Activated CD4-positive, alpha-beta memory T cell treated with anti-CD3 and anti-CD28 coated beads for 36 hours (primary cell): ENCODE measurements at regions not wholly inside any gene's neighbourhood (a gene's known extent, or its start where the extent isn't known, plus 50 kb on each side); places are given as distances from the start of the nearest gene placed in this dataset.

Experiments
- CTCF ChIA-PET: fragments of 350-600 bp; sonication (Branson Sonifier 250); formaldehyde crosslinking; loops from one replicate; lab custom pipeline; 2021; ENCODE audit warnings: antibody characterized with exemption, inconsistent platforms; lab: Charles Lee
- POLR2A ChIA-PET: fragments of 350-600 bp; sonication (Branson Sonifier 250); formaldehyde crosslinking; loops from one replicate; lab custom pipeline; 2021; ENCODE audit warnings: antibody characterized with exemption; lab: Charles Lee
- DNase-seq: peaks from one replicate; pipeline ENCODE4 v3.0.0-alpha.2; 2020
- H3K27ac Mint-ChIP-seq: one replicate; pipeline ENCODE4 v1.8.0; 2021; ENCODE audit warnings: mixed read lengths
- H3K27me3 Mint-ChIP-seq: one replicate; pipeline ENCODE4 v1.8.0; 2021; ENCODE audit warnings: mixed read lengths
- H3K36me3 Mint-ChIP-seq: one replicate; pipeline ENCODE4 v1.8.0; 2021; ENCODE audit warnings: mixed read lengths
- H3K4me1 Mint-ChIP-seq: one replicate; pipeline ENCODE4 v1.8.0; 2021; ENCODE audit warnings: low read depth, mixed read lengths
- H3K4me3 Mint-ChIP-seq: one replicate; pipeline ENCODE4 v1.8.0; 2021; ENCODE audit warnings: mild to moderate bottlenecking, mixed read lengths
- H3K9me3 Mint-ChIP-seq: one replicate; pipeline ENCODE4 v1.8.0; 2021; ENCODE audit warnings: mixed read lengths
- intact Hi-C: fragments of 100-400 bp; cut with micrococcal nuclease; formaldehyde crosslinking; loops from one replicate; pipeline ENCODE4 v1.15.1; 2023

GRCh38 chr2:216565956-216566355, 67.3 kb upstream of the IGFBP2 start:
- H3K4me1 Mint-ChIP-seq: no peaks in the 10 kb centered on the region
- H3K27me3 Mint-ChIP-seq: peaks cover 9% of the 10 kb centered on the region
- H3K9me3 Mint-ChIP-seq: no peaks in the 10 kb centered on the region
- H3K36me3 Mint-ChIP-seq: no peaks in the 10 kb centered on the region
- H3K4me3 Mint-ChIP-seq: no peak overlapping the region
- DNase-seq: no peak
- POLR2A ChIA-PET: no interaction called here
- H3K27ac Mint-ChIP-seq: no peak overlapping the region
- intact Hi-C loops: no loop called here
- CTCF ChIA-PET: no interaction called here

- ChIA-PET POLR2A (no interaction called here), CTCF (no interaction called here)
- no peak for DNase-seq
- no peaks in the 10 kb centered on the region for H3K36me3 Mint-ChIP-seq
- intact Hi-C loops: no loop called here
- H3K27ac Mint-ChIP-seq: no peak overlapping the region
- peaks cover 9% of the 10 kb centered on the region for H3K27me3 Mint-ChIP-seq
- H3K4me1 Mint-ChIP-seq: no peaks in the 10 kb centered on the region
- peaks cover 5% of the 10 kb centered on the region for H3K9me3 Mint-ChIP-seq
- no peak overlapping the region for H3K4me3 Mint-ChIP-seq
Observed at GRCh38 chr2:216568576-216568975, 64.6 kb upstream of the IGFBP2 start.

- intact Hi-C loops: no loop called here
- Mint-ChIP-seq H3K27me3 (peaks cover 7% of the 10 kb centered on the region), H3K4me1 (no peaks in the 10 kb centered on the region), H3K27ac (no peak overlapping the region), H3K36me3 (no peaks in the 10 kb centered on the region), H3K9me3 (peaks cover 5% of the 10 kb centered on the region), H3K4me3 (no peak overlapping the region)
- ChIA-PET CTCF (no interaction called here), POLR2A (no interaction called here)
- DNase-seq: no peak
Observed at GRCh38 chr2:216569765-216570164, 63.5 kb upstream of the IGFBP2 start.

- peaks cover 5% of the 10 kb centered on the region for H3K9me3 Mint-ChIP-seq
- intact Hi-C loops: no loop called here
- peaks cover 7% of the 10 kb centered on the region for H3K27me3 Mint-ChIP-seq
- POLR2A ChIA-PET: no interaction called here
- H3K27ac Mint-ChIP-seq: no peak overlapping the region
- no peak overlapping the region for H3K4me3 Mint-ChIP-seq
- H3K36me3 Mint-ChIP-seq: no peaks in the 10 kb centered on the region
- H3K4me1 Mint-ChIP-seq: no peaks in the 10 kb centered on the region
- CTCF ChIA-PET: no interaction called here
- DNase-seq: no peak
Observed at GRCh38 chr2:216570357-216570756, 62.9 kb upstream of the IGFBP2 start.

GRCh38 chr2:216571178-216571908, 61.9 kb upstream of the IGFBP2 start:
- no peaks in the 10 kb centered on the region for H3K4me1 Mint-ChIP-seq
- peaks cover 7% of the 10 kb centered on the region for H3K27me3 Mint-ChIP-seq
- ChIA-PET POLR2A (no interaction called here), CTCF (no interaction called here)
- no peak for DNase-seq
- H3K27ac Mint-ChIP-seq: no peak overlapping the region
- no peaks in the 10 kb centered on the region for H3K36me3 Mint-ChIP-seq
- peaks cover 5% of the 10 kb centered on the region for H3K9me3 Mint-ChIP-seq
- intact Hi-C loops: no loop called here
- H3K4me3 Mint-ChIP-seq: no peak overlapping the region

GRCh38 chr2:216571909-216572513, 61.2 kb upstream of the IGFBP2 start:
- Mint-ChIP-seq H3K27ac (no peak overlapping the region), H3K4me1 (no peaks in the 10 kb centered on the region), H3K36me3 (no peaks in the 10 kb centered on the region), H3K9me3 (peaks cover 5% of the 10 kb centered on the region), H3K4me3 (no peak overlapping the region), H3K27me3 (peaks cover 7% of the 10 kb centered on the region)
- no peak for DNase-seq
- ChIA-PET CTCF (no interaction called here), POLR2A (no interaction called here)
- intact Hi-C loops: no loop called here

GRCh38 chr2:216572582-216573578, 60.3 kb upstream of the IGFBP2 start:
- intact Hi-C loops: no loop called here
- ChIA-PET POLR2A (no interaction called here), CTCF (no interaction called here)
- Mint-ChIP-seq H3K4me3 (no peak overlapping the region), H3K4me1 (no peaks in the 10 kb centered on the region), H3K27me3 (peaks cover 7% of the 10 kb centered on the region), H3K27ac (no peak overlapping the region), H3K36me3 (no peaks in the 10 kb centered on the region), H3K9me3 (peaks cover 5% of the 10 kb centered on the region)
- no peak for DNase-seq

- Mint-ChIP-seq H3K4me3 (no peak overlapping the region), H3K36me3 (no peaks in the 10 kb centered on the region), H3K27ac (no peak overlapping the region), H3K9me3 (peaks cover 5% of the 10 kb centered on the region), H3K4me1 (no peaks in the 10 kb centered on the region), H3K27me3 (peaks cover 6% of the 10 kb centered on the region)
- CTCF ChIA-PET: no interaction called here
- intact Hi-C loops: no loop called here
- POLR2A ChIA-PET: interaction anchor here (1.0 kb wide), 1 partner anchor 30 kb away, joined by 3 read pairs; no protein-coding TSS in a partner anchor
- no peak for DNase-seq
Observed at GRCh38 chr2:216574046-216574445, 59.2 kb upstream of the IGFBP2 start.

GRCh38 chr2:216574586-216574985, 58.6 kb upstream of the IGFBP2 start:
- ChIA-PET CTCF (no interaction called here), POLR2A (interaction anchor here (1.0 kb wide), 1 partner anchor 30 kb away, joined by 3 read pairs; no protein-coding TSS in a partner anchor)
- Mint-ChIP-seq H3K27me3 (peaks cover 4% of the 10 kb centered on the region), H3K4me3 (no peak overlapping the region), H3K27ac (no peak overlapping the region), H3K36me3 (no peaks in the 10 kb centered on the region), H3K9me3 (peaks cover 5% of the 10 kb centered on the region), H3K4me1 (no peaks in the 10 kb centered on the region)
- no peak for DNase-seq
- intact Hi-C loops: no loop called here

GRCh38 chr2:216575465-216575864, 57.8 kb upstream of the IGFBP2 start:
- ChIA-PET CTCF (no interaction called here), POLR2A (no interaction called here)
- Mint-ChIP-seq H3K27me3 (peaks cover 4% of the 10 kb centered on the region), H3K4me1 (no peaks in the 10 kb centered on the region), H3K9me3 (peaks cover 5% of the 10 kb centered on the region), H3K4me3 (no peak overlapping the region), H3K27ac (no peak overlapping the region), H3K36me3 (no peaks in the 10 kb centered on the region)
- no peak for DNase-seq
- intact Hi-C loops: no loop called here

GRCh38 chr2:216576616-216577015, 56.6 kb upstream of the IGFBP2 start:
- no peaks in the 10 kb centered on the region for H3K4me1 Mint-ChIP-seq
- intact Hi-C loops: no loop called here
- no peaks in the 10 kb centered on the region for H3K9me3 Mint-ChIP-seq
- ChIA-PET CTCF (no interaction called here), POLR2A (no interaction called here)
- H3K27ac Mint-ChIP-seq: no peak overlapping the region
- peaks cover 2% of the 10 kb centered on the region for H3K27me3 Mint-ChIP-seq
- H3K4me3 Mint-ChIP-seq: no peak overlapping the region
- DNase-seq: no peak
- H3K36me3 Mint-ChIP-seq: no peaks in the 10 kb centered on the region

- Mint-ChIP-seq H3K9me3 (no peaks in the 10 kb centered on the region), H3K4me3 (no peak overlapping the region), H3K27ac (no peak overlapping the region), H3K4me1 (no peaks in the 10 kb centered on the region), H3K27me3 (peaks cover 12% of the 10 kb centered on the region), H3K36me3 (no peaks in the 10 kb centered on the region)
- POLR2A ChIA-PET: no interaction called here
- DNase-seq: no peak
- CTCF ChIA-PET: interaction anchor here (0.6 to 1.3 kb wide), 2 partner anchors 87 to 1207 kb away, joined by 3 to 4 read pairs; no protein-coding TSS in a partner anchor
- intact Hi-C loops: no loop called here
Observed at GRCh38 chr2:216578325-216578724, 54.9 kb upstream of the IGFBP2 start.
